ENCODE measurements at regions not wholly inside any gene's neighbourhood (a gene's known extent, or its start where the extent isn't known, plus 50 kb on each side); places are given as distances from the start of the nearest gene placed in this dataset.

DNA sequence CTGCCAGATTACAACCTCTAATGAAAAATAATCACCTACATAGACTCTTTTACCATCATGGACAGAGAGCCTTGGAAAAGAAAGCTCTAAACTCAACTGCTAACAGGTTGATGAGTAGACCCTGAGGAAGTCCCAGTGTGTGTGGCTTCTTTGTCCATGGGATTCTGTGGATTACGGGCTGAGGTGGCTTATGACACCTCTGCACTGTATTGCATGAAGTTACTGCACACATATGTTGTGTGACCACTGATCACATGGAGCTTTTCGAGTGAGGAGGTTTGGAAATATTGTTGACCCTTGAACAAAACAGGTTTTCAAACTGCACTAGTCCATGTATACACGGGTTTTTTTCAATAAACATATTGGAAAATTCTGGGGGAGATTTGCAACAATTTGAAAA lies 124.4 kb downstream of the RIN2 start:
- TF ChIP-seq, protein P1, sequence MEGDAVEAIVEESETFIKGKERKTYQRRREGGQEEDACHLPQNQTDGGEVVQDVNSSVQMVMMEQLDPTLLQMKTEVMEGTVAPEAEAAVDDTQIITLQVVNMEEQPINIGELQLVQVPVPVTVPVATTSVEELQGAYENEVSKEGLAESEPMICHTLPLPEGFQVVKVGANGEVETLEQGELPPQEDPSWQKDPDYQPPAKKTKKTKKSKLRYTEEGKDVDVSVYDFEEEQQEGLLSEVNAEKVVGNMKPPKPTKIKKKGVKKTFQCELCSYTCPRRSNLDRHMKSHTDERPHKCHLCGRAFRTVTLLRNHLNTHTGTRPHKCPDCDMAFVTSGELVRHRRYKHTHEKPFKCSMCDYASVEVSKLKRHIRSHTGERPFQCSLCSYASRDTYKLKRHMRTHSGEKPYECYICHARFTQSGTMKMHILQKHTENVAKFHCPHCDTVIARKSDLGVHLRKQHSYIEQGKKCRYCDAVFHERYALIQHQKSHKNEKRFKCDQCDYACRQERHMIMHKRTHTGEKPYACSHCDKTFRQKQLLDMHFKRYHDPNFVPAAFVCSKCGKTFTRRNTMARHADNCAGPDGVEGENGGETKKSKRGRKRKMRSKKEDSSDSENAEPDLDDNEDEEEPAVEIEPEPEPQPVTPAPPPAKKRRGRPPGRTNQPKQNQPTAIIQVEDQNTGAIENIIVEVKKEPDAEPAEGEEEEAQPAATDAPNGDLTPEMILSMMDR (IDR thresholded peaks at IDR 0.05) = no peak
- TF ChIP-seq POLR2A (IDR thresholded peaks at IDR 0.05) = no peak

Data from adrenal gland (tissue), 5 donors.